Hepatocyte (in vitro differentiated cells): ENCODE measurements at regions not wholly inside any gene's neighbourhood (a gene's known extent, or its start where the extent isn't known, plus 50 kb on each side); places are given as distances from the start of the nearest gene placed in this dataset.

Source experiments
- DNase-seq: peaks from one replicate; pipeline ENCODE4 v3.0.0-alpha.2; 2016; ENCODE audit warnings: low spot score
- H2AFZ ChIP-seq: fragments of 200-600 bp; sonication (generic); 2 replicates; pipeline ENCODE4 v1.6.0; 2016; ENCODE audit warnings: antibody characterized with exemption, mild to moderate bottlenecking
- H3K27ac ChIP-seq: fragments of 200-600 bp; sonication (generic); 2 replicates; pipeline ENCODE4 v1.5.1; 2016; ENCODE audit warnings: mild to moderate bottlenecking
- H3K27me3 ChIP-seq: fragments of 200-600 bp; sonication (generic); 2 replicates; pipeline ENCODE4 v1.6.1; 2016
- H3K36me3 ChIP-seq: fragments of 200-600 bp; sonication (generic); replicated peaks from 2 replicates; pipeline ENCODE4 v1.5.1; 2016; ENCODE audit warnings: low read depth; ENCODE audit not compliant: insufficient read depth
- H3K4me1 ChIP-seq: fragments of 200-600 bp; sonication (generic); 2 replicates; pipeline ENCODE4 v1.5.1; 2016; ENCODE audit warnings: mild to moderate bottlenecking, moderate library complexity; ENCODE audit not compliant: insufficient read depth
- H3K4me2 ChIP-seq: fragments of 200-600 bp; sonication (generic); 2 replicates; pipeline ENCODE4 v1.6.0; 2016
- H3K4me3 ChIP-seq: fragments of 200-600 bp; sonication (generic); 2 replicates; pipeline ENCODE4 v1.5.1; 2016; ENCODE audit warnings: mild to moderate bottlenecking
- H3K79me2 ChIP-seq: fragments of 200-600 bp; sonication (generic); 2 replicates; pipeline ENCODE4 v1.6.0; 2017; ENCODE audit warnings: mild to moderate bottlenecking
- H3K9me2 ChIP-seq: fragments of 200-600 bp; sonication (generic); replicated peaks from 2 replicates; pipeline ENCODE4 v1.6.0; 2017; ENCODE audit warnings: mild to moderate bottlenecking; ENCODE audit not compliant: insufficient read depth
- H3K9me3 ChIP-seq: fragments of 200-600 bp; sonication (generic); 2 replicates; pipeline ENCODE4 v1.5.1; 2016; ENCODE audit warnings: low read depth, mild to moderate bottlenecking
- H4K20me1 ChIP-seq: fragments of 200-600 bp; sonication (generic); 2 replicates; pipeline ENCODE4 v1.6.0; 2016; ENCODE audit warnings: mild to moderate bottlenecking; ENCODE audit not compliant: insufficient read depth, poor library complexity, severe bottlenecking
- EZH2 ChIP-seq: fragments of 200-600 bp; sonication (generic); IDR thresholded peaks from 2 replicates; pipeline ENCODE4 v1.6.1; 2016; ENCODE audit warnings: antibody characterized with exemption, mild to moderate bottlenecking, borderline replicate concordance
- EZH2phosphoT487 ChIP-seq: fragments of 200-600 bp; sonication (generic); IDR thresholded peaks from one replicate; pipeline ENCODE4 v1.6.1; 2018; ENCODE audit warnings: antibody characterized with exemption, mild to moderate bottlenecking, low read depth, moderate library complexity; ENCODE audit not compliant: unreplicated experiment, severe bottlenecking
- WGBS: methylation state at CpG from one replicate; pipeline ENCODE4 v1.1.6; 2016; ENCODE audit warnings: low lambda C conversion rate; ENCODE audit errors: missing lambda C conversion rate; 5-methylcytosine and 5-hydroxymethylcytosine counted together
- TF ChIP-seq, protein P1 (sequence below): fragments of 200-600 bp; sonication (generic); IDR thresholded peaks from 2 replicates; pipeline ENCODE4 v1.5.1; 2016; ENCODE audit warnings: antibody characterized with exemption, mild to moderate bottlenecking; ENCODE audit not compliant: poor library complexity

DNA sequence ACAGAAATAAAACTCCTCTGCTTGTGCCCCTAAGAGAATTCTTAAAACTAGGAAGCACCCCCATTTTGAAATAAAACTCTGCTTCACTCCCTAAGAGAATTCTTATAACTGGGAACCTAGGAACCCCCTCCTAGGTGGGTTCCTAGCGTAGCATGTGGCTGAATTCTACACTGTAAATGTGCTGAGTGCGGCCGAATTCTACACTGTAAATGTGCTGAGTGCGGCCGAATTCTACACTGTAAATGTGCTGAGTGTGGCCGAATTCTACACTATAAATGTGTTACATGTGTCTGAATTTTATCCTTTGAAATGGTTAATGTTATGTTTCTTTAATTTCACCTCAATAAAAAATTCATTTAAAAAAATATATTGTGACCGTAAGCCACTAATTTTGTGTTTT is 79.3 kb downstream of the PSMB1 start:
- no peak for DNase-seq
- no peak overlapping the region for H3K4me2 ChIP-seq
- H3K9me3 ChIP-seq, result no peaks in the 10 kb centered on the region
- H3K79me2 ChIP-seq, result no peaks in the 10 kb centered on the region
- no peaks in the 10 kb centered on the region for H3K9me2 ChIP-seq
- H4K20me1 ChIP-seq, result no peaks in the 10 kb centered on the region
- no peak for TF ChIP-seq EZH2
- no peak for TF ChIP-seq EZH2phosphoT487
- TF ChIP-seq, protein P1, sequence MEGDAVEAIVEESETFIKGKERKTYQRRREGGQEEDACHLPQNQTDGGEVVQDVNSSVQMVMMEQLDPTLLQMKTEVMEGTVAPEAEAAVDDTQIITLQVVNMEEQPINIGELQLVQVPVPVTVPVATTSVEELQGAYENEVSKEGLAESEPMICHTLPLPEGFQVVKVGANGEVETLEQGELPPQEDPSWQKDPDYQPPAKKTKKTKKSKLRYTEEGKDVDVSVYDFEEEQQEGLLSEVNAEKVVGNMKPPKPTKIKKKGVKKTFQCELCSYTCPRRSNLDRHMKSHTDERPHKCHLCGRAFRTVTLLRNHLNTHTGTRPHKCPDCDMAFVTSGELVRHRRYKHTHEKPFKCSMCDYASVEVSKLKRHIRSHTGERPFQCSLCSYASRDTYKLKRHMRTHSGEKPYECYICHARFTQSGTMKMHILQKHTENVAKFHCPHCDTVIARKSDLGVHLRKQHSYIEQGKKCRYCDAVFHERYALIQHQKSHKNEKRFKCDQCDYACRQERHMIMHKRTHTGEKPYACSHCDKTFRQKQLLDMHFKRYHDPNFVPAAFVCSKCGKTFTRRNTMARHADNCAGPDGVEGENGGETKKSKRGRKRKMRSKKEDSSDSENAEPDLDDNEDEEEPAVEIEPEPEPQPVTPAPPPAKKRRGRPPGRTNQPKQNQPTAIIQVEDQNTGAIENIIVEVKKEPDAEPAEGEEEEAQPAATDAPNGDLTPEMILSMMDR, result no peak
- no peak overlapping the region for H2AFZ ChIP-seq
- H3K36me3 ChIP-seq, result no peaks in the 10 kb centered on the region
- H3K27me3 ChIP-seq, result no peaks in the 10 kb centered on the region
- no peak overlapping the region for H3K4me3 ChIP-seq
- 92% methylated on average over 7 of the region's 7 CpGs for WGBS
- peaks cover 3% of the 10 kb centered on the region for H3K4me1 ChIP-seq
- no peak overlapping the region for H3K27ac ChIP-seq

DNA sequence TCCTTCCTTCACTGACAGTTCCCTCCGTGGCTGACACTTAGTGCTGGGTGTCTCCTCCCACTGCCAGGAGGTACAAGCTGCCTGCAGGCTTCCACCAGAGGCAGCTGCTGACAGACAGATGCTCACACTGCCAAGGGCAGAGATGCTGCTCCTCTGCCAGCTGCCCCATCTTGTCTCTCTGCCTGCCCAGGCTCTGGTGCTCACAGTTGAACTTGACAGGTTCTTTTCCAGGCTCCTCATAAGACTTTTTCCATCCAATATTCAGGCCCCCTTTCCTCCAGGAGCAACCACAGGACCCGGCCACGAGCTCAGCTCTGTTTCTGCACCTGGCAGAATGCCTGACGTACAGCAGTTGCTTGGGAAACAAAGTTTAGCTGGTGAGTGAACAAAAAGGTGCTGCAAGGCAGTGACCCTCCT is 79.8 kb downstream of the PSMB1 start:
- no peaks in the 10 kb centered on the region for H3K9me3 ChIP-seq
- no peaks in the 10 kb centered on the region for H3K36me3 ChIP-seq
- H3K4me2 ChIP-seq, result no peak overlapping the region
- H3K4me3 ChIP-seq, result no peak overlapping the region
- H3K4me1 ChIP-seq, result peaks cover 3% of the 10 kb centered on the region
- H3K9me2 ChIP-seq, result no peaks in the 10 kb centered on the region
- H3K79me2 ChIP-seq, result no peaks in the 10 kb centered on the region
- no peaks in the 10 kb centered on the region for H3K27me3 ChIP-seq
- TF ChIP-seq EZH2phosphoT487, result no peak
- TF ChIP-seq, protein P1, result no peak
- no peak for TF ChIP-seq EZH2
- no peak overlapping the region for H3K27ac ChIP-seq
- 68% methylated on average over 4 of the region's 4 CpGs for WGBS
- H2AFZ ChIP-seq, result no peak overlapping the region
- DNase-seq, result no peak
- H4K20me1 ChIP-seq, result no peaks in the 10 kb centered on the region

DNA sequence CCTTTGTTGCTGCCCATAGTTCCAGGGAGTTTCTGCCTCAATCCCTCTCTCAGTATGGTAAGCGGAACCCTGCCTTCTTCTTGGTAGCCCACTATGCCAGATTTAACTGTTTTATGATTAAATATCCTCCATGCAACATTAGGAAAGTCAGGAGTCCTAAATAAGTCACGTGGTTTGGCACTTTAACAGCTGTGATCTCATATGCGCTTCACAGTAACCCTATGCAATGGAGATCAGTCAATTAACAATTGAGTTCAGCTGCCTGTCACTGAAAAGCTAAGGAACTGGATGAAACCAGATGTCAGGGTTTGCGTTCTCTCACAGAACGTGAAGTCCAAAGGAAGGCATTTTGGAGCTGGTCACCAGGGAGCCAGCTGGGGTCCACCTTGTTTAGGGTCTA is 81.6 kb downstream of the PSMB1 start:
- Histone ChIP-seq H3K36me3 (no peaks in the 10 kb centered on the region), H3K27ac (no peak overlapping the region), H2AFZ (no peak overlapping the region), H3K27me3 (no peaks in the 10 kb centered on the region), H3K9me2 (no peaks in the 10 kb centered on the region), H3K4me1 (peaks cover 3% of the 10 kb centered on the region), H4K20me1 (no peaks in the 10 kb centered on the region), H3K4me2 (no peak overlapping the region), H3K4me3 (no peak overlapping the region), H3K79me2 (no peaks in the 10 kb centered on the region), H3K9me3 (no peaks in the 10 kb centered on the region)
- TF ChIP-seq EZH2phosphoT487 (no peak), EZH2 (no peak)
- TF ChIP-seq, protein P1, result no peak
- DNase-seq, result no peak
- WGBS, result 87% methylated on average over 5 of the region's 5 CpGs

DNA sequence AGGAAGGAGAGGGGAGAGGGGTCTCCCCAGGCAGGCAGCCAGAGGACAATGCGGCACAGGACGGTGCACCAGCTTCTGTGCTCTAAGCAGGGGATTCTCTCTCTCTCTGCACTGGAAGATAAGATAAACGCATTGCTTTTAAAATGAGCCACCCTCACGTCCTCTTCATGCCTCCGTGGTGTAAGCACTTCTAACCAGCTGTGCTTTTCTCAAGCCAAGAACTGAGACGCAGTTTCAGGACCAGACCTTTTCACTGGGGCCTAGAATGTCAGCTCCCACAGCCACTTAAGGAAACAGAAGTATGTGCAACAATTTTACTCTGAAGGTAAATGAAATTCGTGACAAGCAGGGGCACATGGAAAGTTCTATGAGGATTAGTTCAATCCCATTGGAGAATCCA is 82.4 kb downstream of the PSMB1 start:
- DNase-seq, result no peak
- Histone ChIP-seq H3K27me3 (no peaks in the 10 kb centered on the region), H3K9me2 (no peaks in the 10 kb centered on the region), H3K4me1 (peaks cover 3% of the 10 kb centered on the region), H2AFZ (no peak overlapping the region), H4K20me1 (no peaks in the 10 kb centered on the region), H3K36me3 (no peaks in the 10 kb centered on the region), H3K27ac (no peak overlapping the region), H3K79me2 (no peaks in the 10 kb centered on the region), H3K4me2 (peak overlapping the region; percentile 36), H3K4me3 (no peak overlapping the region), H3K9me3 (no peaks in the 10 kb centered on the region)
- WGBS, result 26% methylated on average over 7 of the region's 7 CpGs
- TF ChIP-seq EZH2 (no peak), EZH2phosphoT487 (no peak)
- TF ChIP-seq, protein P1, result no peak
